SK-N-MC (cell line): ENCODE measurements at regions not wholly inside any gene's neighbourhood (a gene's known extent, or its start where the extent isn't known, plus 50 kb on each side); places are given as distances from the start of the nearest gene placed in this dataset.

Experiments
- EZH2 ChIP-seq: fragments of 200-600 bp; sonication (generic); IDR thresholded peaks from one replicate; pipeline ENCODE4 v1.6.1; 2017; ENCODE audit warnings: antibody characterized with exemption
- POLR2AphosphoS5 ChIP-seq: IDR thresholded peaks from 2 replicates; pipeline ENCODE4 v1.6.1; 2012; ENCODE audit warnings: mild to moderate bottlenecking, low read depth, low read length, borderline replicate concordance

DNA sequence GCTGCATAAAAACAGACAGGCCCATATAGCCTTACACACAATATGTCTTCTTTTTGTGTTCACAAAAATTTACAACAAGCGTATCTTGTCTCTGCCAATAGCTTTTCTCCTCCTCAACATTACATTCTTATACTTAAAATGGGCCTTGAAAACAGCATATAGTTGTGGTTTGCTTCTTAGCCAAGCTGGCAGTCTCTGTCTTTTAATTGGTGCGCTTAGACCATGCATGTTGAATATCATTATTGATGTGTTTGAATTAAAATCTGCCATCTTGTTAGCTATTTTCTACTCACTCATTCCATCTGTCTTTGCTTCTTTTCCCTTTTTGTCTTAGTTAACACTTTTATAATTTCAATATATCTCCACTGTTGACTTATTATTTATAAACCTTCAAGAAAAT, 76.4 kb downstream of the ING1 start:
- TF ChIP-seq EZH2 = no peak
- TF ChIP-seq POLR2AphosphoS5 = no peak
